Retina (tissue), 1 donor: ENCODE measurements at regions not wholly inside any gene's neighbourhood (a gene's known extent, or its start where the extent isn't known, plus 50 kb on each side); places are given as distances from the start of the nearest gene placed in this dataset.
"Not testable (repeated sequence)": the region's sequence is repeated elsewhere in the genome, so short reads cannot be mapped to it uniquely, and the experiment has no call there.

Experiments used
- DNase-seq: peaks from one replicate; pipeline ENCODE4 v3.0.0-alpha.2; 2016

- DNase-seq, result no peak
These were observed 125.2 kb upstream of the THBS2 start for GRCh38 chr6:169378620-169379381.

GRCh38 chr6:169376458-169376857 lies 122.8 kb upstream of the THBS2 start:
- DNase-seq, result no peak

GRCh38 chr6:169372589-169372988 lies 118.9 kb upstream of the THBS2 start:
- DNase-seq, result no peak

- no peak for DNase-seq
These were observed 117.9 kb upstream of the THBS2 start for GRCh38 chr6:169371344-169372127.

GRCh38 chr6:169370666-169371343 lies 117.2 kb upstream of the THBS2 start:
- DNase-seq, result no peak

GRCh38 chr6:169370054-169370453 lies 116.4 kb upstream of the THBS2 start:
- DNase-seq, result no peak

- no peak for DNase-seq
These were observed 114.6 kb upstream of the THBS2 start for GRCh38 chr6:169368200-169368599.

- no peak for DNase-seq
These were observed 113.9 kb upstream of the THBS2 start for GRCh38 chr6:169367507-169367906.

- DNase-seq, result no peak
These were observed 112.7 kb upstream of the THBS2 start for GRCh38 chr6:169366258-169366901.

- DNase-seq, result no peak
These were observed 112.1 kb upstream of the THBS2 start for GRCh38 chr6:169365567-169366257.

GRCh38 chr6:169363590-169363989 lies 109.9 kb upstream of the THBS2 start:
- DNase-seq, result no peak

- no peak for DNase-seq
These were observed 109.0 kb upstream of the THBS2 start for GRCh38 chr6:169362501-169363121.

GRCh38 chr6:169355001-169355400 lies 101.4 kb upstream of the THBS2 start:
- not testable (repeated sequence) for DNase-seq

GRCh38 chr6:169345146-169345545 lies 91.5 kb upstream of the THBS2 start:
- no peak for DNase-seq

GRCh38 chr6:169344750-169345065 lies 91.1 kb upstream of the THBS2 start:
- DNase-seq, result peak; percentile 16

GRCh38 chr6:169343886-169344749 lies 90.5 kb upstream of the THBS2 start:
- DNase-seq, result no peak

GRCh38 chr6:169342710-169343109 lies 89.1 kb upstream of the THBS2 start:
- no peak for DNase-seq

- DNase-seq, result no peak
These were observed 88.1 kb upstream of the THBS2 start for GRCh38 chr6:169341706-169342105.

GRCh38 chr6:169341065-169341464 lies 87.4 kb upstream of the THBS2 start:
- DNase-seq, result no peak

- DNase-seq, result no peak
These were observed 86.7 kb upstream of the THBS2 start for GRCh38 chr6:169340395-169340794.

- DNase-seq, result no peak
These were observed 86.2 kb upstream of the THBS2 start for GRCh38 chr6:169339731-169340309.
